ENCODE measurements at regions not wholly inside any gene's neighbourhood (a gene's known extent, or its start where the extent isn't known, plus 50 kb on each side); places are given as distances from the start of the nearest gene placed in this dataset.

GRCh38 chrX:121114691-121115090 lies 67.3 kb downstream of the GLUD2 start:
- Mint-ChIP-seq H3K4me1 (ENCODE audit: low read depth) (no peaks in the 10 kb centered on the region), H3K4me3 (no peak overlapping the region), H3K27me3 (no peaks in the 10 kb centered on the region), H3K9me3 (no peaks in the 10 kb centered on the region), H3K27ac (no peak overlapping the region), H3K36me3 (ENCODE audit: low read depth) (no peaks in the 10 kb centered on the region)
- intact Hi-C loops (cut with micrococcal nuclease) = no loop called here
- DNase-seq (no peak), ATAC-seq (no peak)
- no peak for TF ChIP-seq CTCF (IDR thresholded peaks at IDR 0.05)
- ChIA-PET CTCF (no interaction called here), POLR2A (no interaction called here)

GRCh38 chrX:121120690-121121605 lies 73.5 kb downstream of the GLUD2 start:
- ATAC-seq (no peak), DNase-seq (no peak)
- CTCF ChIA-PET = no interaction called here
- no peaks in the 10 kb centered on the region for H3K9me3 Mint-ChIP-seq
- no peak overlapping the region for H3K27ac Mint-ChIP-seq
- POLR2A ChIA-PET = no interaction called here
- intact Hi-C loops (cut with micrococcal nuclease) = no loop called here
- no peaks in the 10 kb centered on the region for H3K27me3 Mint-ChIP-seq
- no peaks in the 10 kb centered on the region for H3K4me1 Mint-ChIP-seq (ENCODE audit: low read depth)
- H3K36me3 Mint-ChIP-seq (ENCODE audit: low read depth) = no peaks in the 10 kb centered on the region
- TF ChIP-seq CTCF (IDR thresholded peaks at IDR 0.05) = no peak
- H3K4me3 Mint-ChIP-seq = no peak overlapping the region

- CTCF ChIA-PET = no interaction called here
These were observed 74.9 kb downstream of the GLUD2 start for GRCh38 chrX:121122332-121122731.

GRCh38 chrX:121128925-121129877 lies 81.8 kb downstream of the GLUD2 start:
- Mint-ChIP-seq H3K27ac (no peak overlapping the region), H3K36me3 (ENCODE audit: low read depth) (no peaks in the 10 kb centered on the region), H3K9me3 (no peaks in the 10 kb centered on the region), H3K4me1 (ENCODE audit: low read depth) (no peaks in the 10 kb centered on the region), H3K4me3 (no peak overlapping the region), H3K27me3 (no peaks in the 10 kb centered on the region)
- CTCF ChIA-PET = no interaction called here
- intact Hi-C loops (cut with micrococcal nuclease) = no loop called here
- no peak for TF ChIP-seq CTCF (IDR thresholded peaks at IDR 0.05)
- no peak for ATAC-seq
- POLR2A ChIA-PET = no interaction called here
- no peak for DNase-seq

More at GRCh38 chrX:121122332-121122731, 74.9 kb downstream of the GLUD2 start:
- H3K4me3 Mint-ChIP-seq = no peak overlapping the region
- H3K27ac Mint-ChIP-seq = no peak overlapping the region
- no peaks in the 10 kb centered on the region for H3K27me3 Mint-ChIP-seq
- intact Hi-C loops (cut with micrococcal nuclease) = no loop called here
- ATAC-seq (no peak), DNase-seq (no peak)
- no peaks in the 10 kb centered on the region for H3K9me3 Mint-ChIP-seq
- no peaks in the 10 kb centered on the region for H3K36me3 Mint-ChIP-seq (ENCODE audit: low read depth)
- TF ChIP-seq CTCF (IDR thresholded peaks at IDR 0.05) = no peak
- no peaks in the 10 kb centered on the region for H3K4me1 Mint-ChIP-seq (ENCODE audit: low read depth)
- POLR2A ChIA-PET = no interaction called here

GRCh38 chrX:121132675-121133074 lies 85.3 kb downstream of the GLUD2 start:
- POLR2A ChIA-PET = no interaction called here
- DNase-seq (no peak), ATAC-seq (no peak)
- intact Hi-C loops (cut with micrococcal nuclease) = no loop called here
- no peaks in the 10 kb centered on the region for H3K4me1 Mint-ChIP-seq (ENCODE audit: low read depth)
- H3K27ac Mint-ChIP-seq = no peak overlapping the region
- H3K4me3 Mint-ChIP-seq = no peak overlapping the region
- no peaks in the 10 kb centered on the region for H3K9me3 Mint-ChIP-seq
- CTCF ChIA-PET = no interaction called here
- H3K27me3 Mint-ChIP-seq = no peaks in the 10 kb centered on the region
- TF ChIP-seq CTCF (IDR thresholded peaks at IDR 0.05) = no peak
- H3K36me3 Mint-ChIP-seq (ENCODE audit: low read depth) = no peaks in the 10 kb centered on the region

Data from activated CD8-positive, alpha-beta T cell treated with anti-CD3 and anti-CD28 coated beads for 36 hours (primary cell).